Nephron (organoid): ENCODE measurements at regions not wholly inside any gene's neighbourhood (a gene's known extent, or its start where the extent isn't known, plus 50 kb on each side); places are given as distances from the start of the nearest gene placed in this dataset.

Experiments
- H3K27ac Mint-ChIP-seq, 3 experiments: 2 replicates each; pipeline ENCODE4 v1.8.0; 2020; ENCODE audit warnings: mixed read lengths in 3 of 3, mild to moderate bottlenecking in 2 of 3, moderate library complexity in 1 of 3
- H3K27me3 Mint-ChIP-seq: 2 replicates; pipeline ENCODE4 v1.8.0; 2021; ENCODE audit warnings: low read depth, mild to moderate bottlenecking, moderate library complexity, mixed read lengths
- H3K36me3 Mint-ChIP-seq: 2 replicates; pipeline ENCODE4 v1.8.0; 2020; ENCODE audit warnings: low read depth, mixed read lengths
- H3K4me1 Mint-ChIP-seq: 2 replicates; pipeline ENCODE4 v1.8.0; 2020; ENCODE audit warnings: mixed read lengths
- H3K4me3 Mint-ChIP-seq, 3 experiments: 2 replicates each; pipeline ENCODE4 v1.8.0; 2020; ENCODE audit warnings: mild to moderate bottlenecking in 3 of 3, mixed read lengths in 3 of 3, moderate library complexity in 2 of 3
- H3K9me3 Mint-ChIP-seq: 2 replicates; pipeline ENCODE4 v1.8.0; 2020; ENCODE audit warnings: mixed read lengths
- TF ChIP-seq, protein P1 (sequence below), 3 experiments: fragments of 200-600 bp; sonication (generic); IDR thresholded peaks; one replicate each; pipeline ENCODE4 v1.5.0; 2021; ENCODE audit warnings: antibody characterized with exemption in 3 of 3; ENCODE audit not compliant: unreplicated experiment in 3 of 3

DNA sequence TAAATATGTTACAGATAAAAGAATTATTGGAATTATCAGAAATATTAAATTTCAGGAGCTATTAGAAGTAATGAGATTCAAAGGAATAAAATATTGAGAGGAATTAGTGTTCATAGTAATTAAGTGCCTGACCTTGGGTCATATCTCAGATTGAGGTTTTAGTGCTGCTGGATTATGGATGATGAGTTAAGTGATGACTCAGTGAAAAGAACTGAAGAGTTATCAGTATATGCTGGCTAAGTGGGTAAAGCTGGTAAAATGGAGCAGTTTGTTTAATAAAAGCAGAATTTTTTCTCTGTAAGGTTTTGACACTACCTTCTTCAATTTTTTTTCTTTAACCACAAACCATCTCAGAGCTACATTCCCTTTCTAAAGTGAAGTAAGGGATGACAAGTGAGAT lies 206.7 kb downstream of the MANEA start:
- Mint-ChIP-seq H3K27me3 (peaks cover 3% of the 10 kb centered on the region), H3K27ac (no peak overlapping the region), H3K4me1 (no peaks in the 10 kb centered on the region), H3K36me3 (no peaks in the 10 kb centered on the region), H3K9me3 (no peaks in the 10 kb centered on the region), H3K4me3 (no peak overlapping the region)
- TF ChIP-seq, protein P1, sequence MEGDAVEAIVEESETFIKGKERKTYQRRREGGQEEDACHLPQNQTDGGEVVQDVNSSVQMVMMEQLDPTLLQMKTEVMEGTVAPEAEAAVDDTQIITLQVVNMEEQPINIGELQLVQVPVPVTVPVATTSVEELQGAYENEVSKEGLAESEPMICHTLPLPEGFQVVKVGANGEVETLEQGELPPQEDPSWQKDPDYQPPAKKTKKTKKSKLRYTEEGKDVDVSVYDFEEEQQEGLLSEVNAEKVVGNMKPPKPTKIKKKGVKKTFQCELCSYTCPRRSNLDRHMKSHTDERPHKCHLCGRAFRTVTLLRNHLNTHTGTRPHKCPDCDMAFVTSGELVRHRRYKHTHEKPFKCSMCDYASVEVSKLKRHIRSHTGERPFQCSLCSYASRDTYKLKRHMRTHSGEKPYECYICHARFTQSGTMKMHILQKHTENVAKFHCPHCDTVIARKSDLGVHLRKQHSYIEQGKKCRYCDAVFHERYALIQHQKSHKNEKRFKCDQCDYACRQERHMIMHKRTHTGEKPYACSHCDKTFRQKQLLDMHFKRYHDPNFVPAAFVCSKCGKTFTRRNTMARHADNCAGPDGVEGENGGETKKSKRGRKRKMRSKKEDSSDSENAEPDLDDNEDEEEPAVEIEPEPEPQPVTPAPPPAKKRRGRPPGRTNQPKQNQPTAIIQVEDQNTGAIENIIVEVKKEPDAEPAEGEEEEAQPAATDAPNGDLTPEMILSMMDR (IDR thresholded peaks at IDR 0.05; ENCODE audit: unreplicated experiment in 3 of 3): no peak

DNA sequence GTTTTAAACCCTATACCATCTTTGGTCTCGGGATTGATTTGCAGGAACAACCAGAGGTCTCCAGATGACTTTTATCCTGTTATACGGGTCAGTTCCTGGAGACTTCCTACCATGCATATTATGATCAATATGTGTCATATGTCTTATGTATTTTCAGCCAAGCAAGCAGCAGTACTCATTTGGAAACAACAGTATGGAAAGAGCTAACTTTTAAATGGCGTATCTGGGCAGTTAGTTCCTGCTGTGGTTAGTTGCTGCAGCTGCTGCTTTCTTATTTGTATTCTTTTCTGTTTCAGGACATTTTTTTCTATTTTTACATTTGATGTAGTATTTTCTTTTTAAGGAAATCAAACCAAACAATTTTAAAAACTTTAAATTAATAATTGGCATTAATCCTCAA lies 207.5 kb downstream of the MANEA start:
- H3K27ac Mint-ChIP-seq: no peak overlapping the region
- no peak overlapping the region for H3K4me3 Mint-ChIP-seq
- peaks cover 3% of the 10 kb centered on the region for H3K27me3 Mint-ChIP-seq
- H3K36me3 Mint-ChIP-seq: no peaks in the 10 kb centered on the region
- no peaks in the 10 kb centered on the region for H3K4me1 Mint-ChIP-seq
- TF ChIP-seq, protein P1 (IDR thresholded peaks at IDR 0.05; ENCODE audit: unreplicated experiment in 3 of 3): no peak
- H3K9me3 Mint-ChIP-seq: no peaks in the 10 kb centered on the region

DNA sequence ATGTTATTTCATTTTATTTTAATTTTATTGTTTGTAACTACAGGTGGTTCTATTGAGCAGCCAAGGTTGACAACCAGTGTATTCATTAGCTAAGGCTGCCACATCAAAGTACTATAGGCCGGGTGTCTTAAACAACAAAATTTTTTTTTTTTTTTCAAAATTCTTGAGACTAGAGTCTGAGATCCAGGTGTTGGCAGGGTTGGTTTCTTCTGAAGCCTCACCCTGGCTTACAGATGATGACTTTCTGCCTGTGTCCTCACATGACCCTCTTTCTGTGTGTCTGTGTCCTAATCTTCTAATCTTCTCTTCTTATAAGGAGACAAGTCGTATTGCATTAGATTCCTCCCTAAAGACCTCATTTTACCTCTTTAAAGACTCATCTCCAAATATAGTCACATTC lies 208.4 kb downstream of the MANEA start:
- Mint-ChIP-seq H3K36me3 (no peaks in the 10 kb centered on the region), H3K4me1 (no peaks in the 10 kb centered on the region), H3K4me3 (no peak overlapping the region), H3K27me3 (peaks cover under 1% of the 10 kb centered on the region), H3K9me3 (no peaks in the 10 kb centered on the region), H3K27ac (no peak overlapping the region)
- TF ChIP-seq, protein P1 (IDR thresholded peaks at IDR 0.05; ENCODE audit: unreplicated experiment in 3 of 3): no peak

DNA sequence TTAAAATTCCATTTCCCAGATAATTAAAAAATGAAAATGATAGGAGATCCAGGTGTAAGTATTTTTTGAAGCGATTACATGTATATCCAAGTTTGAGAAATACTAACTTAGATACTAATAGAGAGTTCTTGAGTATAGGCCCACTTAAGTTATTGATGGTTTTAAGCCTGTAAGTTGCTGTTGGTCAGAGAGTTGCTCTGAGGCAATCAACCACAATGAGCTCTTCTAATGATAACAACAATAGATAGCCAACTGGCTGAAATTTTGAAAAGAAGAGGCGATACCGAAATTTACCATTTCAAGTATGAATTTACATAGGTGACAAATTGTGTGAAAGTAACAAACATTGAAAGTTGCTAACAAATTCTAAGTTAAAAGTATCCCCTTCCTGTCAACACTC lies 209.5 kb downstream of the MANEA start:
- Mint-ChIP-seq H3K4me3 (no peak overlapping the region), H3K27me3 (no peaks in the 10 kb centered on the region), H3K36me3 (no peaks in the 10 kb centered on the region), H3K9me3 (no peaks in the 10 kb centered on the region), H3K27ac (no peak overlapping the region), H3K4me1 (no peaks in the 10 kb centered on the region)
- TF ChIP-seq, protein P1 (IDR thresholded peaks at IDR 0.05; ENCODE audit: unreplicated experiment in 3 of 3): no peak

DNA sequence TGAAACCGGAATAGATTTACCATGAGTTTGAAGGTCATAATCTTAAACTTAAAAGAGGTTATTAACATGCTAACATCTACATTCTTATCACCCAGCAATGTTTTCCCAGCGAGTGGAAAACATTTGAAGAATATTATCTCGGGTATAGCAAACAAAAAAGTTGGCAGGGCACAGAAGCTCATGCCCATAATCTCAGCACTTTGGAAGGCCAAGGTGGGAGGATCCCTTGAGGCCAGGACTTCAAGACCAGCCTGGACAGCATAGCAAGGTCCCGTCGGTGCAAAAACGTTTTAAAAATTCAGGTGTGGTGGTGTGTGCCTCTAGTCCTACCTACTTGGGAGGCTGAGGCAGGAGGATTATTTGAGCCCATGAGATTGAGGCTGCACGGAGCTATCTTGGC lies 213.5 kb downstream of the MANEA start:
- TF ChIP-seq, protein P1 (IDR thresholded peaks at IDR 0.05; ENCODE audit: unreplicated experiment in 3 of 3): no peak
- no peaks in the 10 kb centered on the region for H3K36me3 Mint-ChIP-seq
- peaks cover 3% of the 10 kb centered on the region for H3K9me3 Mint-ChIP-seq
- H3K4me1 Mint-ChIP-seq: no peaks in the 10 kb centered on the region
- H3K27me3 Mint-ChIP-seq: no peaks in the 10 kb centered on the region
- no peak overlapping the region for H3K27ac Mint-ChIP-seq
- no peak overlapping the region for H3K4me3 Mint-ChIP-seq

DNA sequence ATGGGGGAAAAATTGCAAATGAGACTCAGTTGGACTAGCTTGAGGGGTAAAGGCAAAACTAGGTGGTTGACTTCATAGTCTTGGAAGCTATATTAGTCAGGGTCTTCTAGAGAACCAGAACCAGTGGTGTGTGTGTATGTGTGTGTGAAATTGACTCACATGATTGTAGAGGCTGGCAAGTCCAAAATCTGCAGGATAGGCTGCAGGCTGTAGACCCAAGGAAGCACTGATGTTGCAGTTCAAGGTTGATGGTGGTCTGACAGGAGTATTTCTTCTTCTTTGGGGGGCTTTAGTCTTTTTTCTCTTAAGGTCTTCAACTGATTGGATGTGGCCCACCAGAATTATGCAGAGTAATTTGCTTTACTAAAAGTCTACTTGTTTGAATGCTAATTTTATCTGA lies 217.4 kb downstream of the MANEA start:
- peaks cover 3% of the 10 kb centered on the region for H3K9me3 Mint-ChIP-seq
- no peak overlapping the region for H3K4me3 Mint-ChIP-seq
- no peaks in the 10 kb centered on the region for H3K27me3 Mint-ChIP-seq
- no peaks in the 10 kb centered on the region for H3K4me1 Mint-ChIP-seq
- TF ChIP-seq, protein P1 (IDR thresholded peaks at IDR 0.05; ENCODE audit: unreplicated experiment in 3 of 3): no peak
- no peak overlapping the region for H3K27ac Mint-ChIP-seq
- no peaks in the 10 kb centered on the region for H3K36me3 Mint-ChIP-seq
